Transverse colon (tissue), 4 donors: ENCODE measurements at regions not wholly inside any gene's neighbourhood (a gene's known extent, or its start where the extent isn't known, plus 50 kb on each side); places are given as distances from the start of the nearest gene placed in this dataset.
A peak's percentile ranks its signal among the peaks of the same experiment; 100 is the strongest.

Source experiments
- DNase-seq: peaks from one replicate; pipeline ENCODE4 v3.0.0-alpha.2; 2019
- H3K27ac ChIP-seq, 4 donors: fragments of 200-600 bp; sonication (generic); 2 replicates each; pipeline ENCODE4 v1.5.1; 2016 to 2018; ENCODE audit warnings: inconsistent platforms in 4 of 4
- H3K27me3 ChIP-seq: fragments of 200-600 bp; sonication (generic); 2 replicates; pipeline ENCODE4 v1.5.1; 2017; ENCODE audit warnings: inconsistent platforms
- H3K36me3 ChIP-seq, 4 donors: fragments of 200-600 bp; sonication (generic); 2 replicates each; pipeline ENCODE4 v1.5.1; 2017 to 2019; ENCODE audit warnings: inconsistent platforms in 4 of 4
- H3K4me1 ChIP-seq, 4 donors: fragments of 200-600 bp; sonication (generic); 2 replicates each; pipeline ENCODE4 v1.5.1; 2017 to 2020; ENCODE audit warnings: inconsistent platforms in 4 of 4
- H3K4me3 ChIP-seq, 4 donors: fragments of 200-600 bp; sonication (generic); 1 replicate in 1 of 4; 2 replicates in 3 of 4; pipeline versions ENCODE4 v1.5.1 to v1.6.1; 2017 to 2019; ENCODE audit warnings: inconsistent platforms in 4 of 4
- H3K9me3 ChIP-seq, 2 donors: fragments of 200-600 bp; sonication (generic); 2 replicates each; pipeline ENCODE4 v1.5.1; 2017 to 2019; ENCODE audit warnings: inconsistent platforms in 2 of 2
- CTCF ChIP-seq, 5 experiments: fragments of 200-600 bp in 3 of 5; fragments of 450-650 bp in 2 of 5; sonication (generic) in 3 of 5; IDR thresholded peaks; 1 replicate in 2 of 5; 2 replicates in 3 of 5; pipeline ENCODE4 v1.5.1; 2016 to 2017; ENCODE audit warnings: antibody characterized with exemption in 5 of 5, inconsistent platforms in 3 of 5, mild to moderate bottlenecking in 2 of 5, moderate library complexity in 1 of 5
- EP300 ChIP-seq: sonication (generic); formaldehyde crosslinking; IDR thresholded peaks from one replicate; pipeline ENCODE4 v1.6.1; 2017; ENCODE audit warnings: antibody characterized with exemption, low read depth
- POLR2A ChIP-seq: fragments of 450-650 bp; IDR thresholded peaks from one replicate; pipeline ENCODE4 v1.6.1; 2016; ENCODE audit warnings: antibody characterized with exemption, mild to moderate bottlenecking, moderate library complexity
- POLR2AphosphoS5 ChIP-seq, 3 donors: sonication (generic); formaldehyde crosslinking; IDR thresholded peaks; one replicate each; pipeline ENCODE4 v1.6.1; 2016; ENCODE audit warnings: antibody characterized with exemption in 3 of 3
- WGBS, 2 donors: methylation state at CpG; one replicate each; pipeline ENCODE4 v1.1.5; 2018; ENCODE audit warnings: low coverage in 1 of 2; 5-methylcytosine and 5-hydroxymethylcytosine counted together
- in situ Hi-C, 4 donors: fragments of 200-750 bp; cut with MboI; loops; one replicate each; pipeline versions ENCODE4 v1.15.0 to v1.15.1; 2017; ENCODE audit warnings: low sequenced_read_pairs in 3 of 4, low pct_ligation_motif_present in 1 of 4, low pct_unique_long_range_greater_than_20kb in 1 of 4
- intact Hi-C: fragments of 100-400 bp; cut with DNase I; formaldehyde crosslinking; loops from one replicate; pipeline ENCODE4 v1.15.1; 2023; ENCODE audit warnings: low total_unique reads

GRCh38 chr18:49731860-49732311, 81.4 kb downstream of the ACAA2 start:
- Histone ChIP-seq H3K36me3 (no peaks in the 10 kb centered on the region), H3K4me1 (peaks cover 0 to 9% (median 4%) of the 10 kb centered on the region in 4 donors), H3K27me3 (no peaks in the 10 kb centered on the region), H3K9me3 (no peaks in the 10 kb centered on the region), H3K27ac (no peak overlapping the region), H3K4me3 (no peak overlapping the region)
- no peak for DNase-seq
- no peak for TF ChIP-seq POLR2AphosphoS5 (IDR thresholded peaks at IDR 0.05)
- TF ChIP-seq EP300 = no peak
- no peak for TF ChIP-seq POLR2A
- TF ChIP-seq CTCF (IDR thresholded peaks at IDR 0.05) = no peak
- 53 to 70% methylated on average over 3 of the region's 3 CpGs for WGBS, 2 donors
- in situ Hi-C loops (loop anchor here in 2 of 4 donors (25.0 kb wide), 1 partner anchor 170 kb away; the partner anchor contains the start of gene LIPG (in 2 of the 2)), intact Hi-C loops (no loop called here)

- Histone ChIP-seq H3K4me3 (no peak overlapping the region), H3K36me3 (no peaks in the 10 kb centered on the region), H3K27me3 (no peaks in the 10 kb centered on the region), H3K27ac (no peak overlapping the region), H3K4me1 (peaks cover 0 to 9% (median 4%) of the 10 kb centered on the region in 4 donors), H3K9me3 (no peaks in the 10 kb centered on the region)
- intact Hi-C loops = no loop called here
- DNase-seq = no peak
- in situ Hi-C loops = loop anchor here in 2 of 4 donors (25.0 kb wide), 1 partner anchor 169 kb away; the partner anchor contains the start of gene LIPG (in 2 of the 2)
- 76% methylated on average over 4 to 5 of the region's 5 CpGs for WGBS, 2 donors
- TF ChIP-seq CTCF (IDR thresholded peaks at IDR 0.05) = no peak
- TF ChIP-seq POLR2AphosphoS5 (IDR thresholded peaks at IDR 0.05) = no peak
- TF ChIP-seq EP300 = no peak
- no peak for TF ChIP-seq POLR2A
Measured at GRCh38 chr18:49731421-49731841, 81.9 kb downstream of the ACAA2 start.

- no peak for TF ChIP-seq CTCF (IDR thresholded peaks at IDR 0.05)
- no peak for TF ChIP-seq POLR2A
- no peak for TF ChIP-seq EP300
- no peak for TF ChIP-seq POLR2AphosphoS5 (IDR thresholded peaks at IDR 0.05)
- H3K4me3 ChIP-seq = no peak overlapping the region
- no peak for DNase-seq
- intact Hi-C loops = no loop called here
- H3K27me3 ChIP-seq = no peaks in the 10 kb centered on the region
- H3K4me1 ChIP-seq = peaks cover 0 to 11% (median 4%) of the 10 kb centered on the region in 4 donors
- H3K9me3 ChIP-seq = no peaks in the 10 kb centered on the region
- in situ Hi-C loops = loop anchor here in 2 of 4 donors (25.0 kb wide), 1 partner anchor 169 kb away; the partner anchor contains the start of gene LIPG (in 2 of the 2)
- H3K27ac ChIP-seq = no peak overlapping the region
- WGBS, 2 donors = 55% methylated on average over 4 of the region's 4 CpGs; no CpG with 5 or more reads in 1 of the 2 donors
- H3K36me3 ChIP-seq = no peaks in the 10 kb centered on the region
Measured at GRCh38 chr18:49730951-49731391, 82.4 kb downstream of the ACAA2 start.

GRCh38 chr18:49728542-49728941, 84.8 kb downstream of the ACAA2 start:
- no peak for TF ChIP-seq EP300
- TF ChIP-seq POLR2AphosphoS5 (IDR thresholded peaks at IDR 0.05) = no peak
- TF ChIP-seq CTCF (IDR thresholded peaks at IDR 0.05) = peak; percentile 49 to 61 (median 57)
- no peak for TF ChIP-seq POLR2A
- Histone ChIP-seq H3K27me3 (no peaks in the 10 kb centered on the region), H3K36me3 (no peaks in the 10 kb centered on the region), H3K9me3 (no peaks in the 10 kb centered on the region), H3K4me3 (no peak overlapping the region), H3K27ac (no peak overlapping the region), H3K4me1 (peaks cover 0 to 22% (median 10%) of the 10 kb centered on the region in 4 donors)
- DNase-seq = peak; percentile 75
- 53 to 100% methylated on average over 1 to 4 of the region's 4 CpGs for WGBS, 2 donors
- intact Hi-C loops (no loop called here), in situ Hi-C loops (loop anchor here in 2 of 4 donors (25.0 kb wide), 1 partner anchor 166 kb away; the partner anchor contains the start of gene LIPG (in 2 of the 2))
